Nephron (organoid): ENCODE measurements at regions not wholly inside any gene's neighbourhood (a gene's known extent, or its start where the extent isn't known, plus 50 kb on each side); places are given as distances from the start of the nearest gene placed in this dataset.
A peak's percentile ranks its signal among the peaks of the same experiment; 100 is the strongest.
"Not testable (repeated sequence)": the region's sequence is repeated elsewhere in the genome, so short reads cannot be mapped to it uniquely, and the experiment has no call there.

ENCODE experiments used
- H3K27ac Mint-ChIP-seq, 3 experiments: 2 replicates each; pipeline ENCODE4 v1.8.0; 2020; ENCODE audit warnings: mixed read lengths in 3 of 3, mild to moderate bottlenecking in 2 of 3, moderate library complexity in 1 of 3
- H3K27me3 Mint-ChIP-seq: 2 replicates; pipeline ENCODE4 v1.8.0; 2021; ENCODE audit warnings: low read depth, mild to moderate bottlenecking, moderate library complexity, mixed read lengths
- H3K36me3 Mint-ChIP-seq: 2 replicates; pipeline ENCODE4 v1.8.0; 2020; ENCODE audit warnings: low read depth, mixed read lengths
- H3K4me1 Mint-ChIP-seq: 2 replicates; pipeline ENCODE4 v1.8.0; 2020; ENCODE audit warnings: mixed read lengths
- H3K4me3 Mint-ChIP-seq, 3 experiments: 2 replicates each; pipeline ENCODE4 v1.8.0; 2020; ENCODE audit warnings: mild to moderate bottlenecking in 3 of 3, mixed read lengths in 3 of 3, moderate library complexity in 2 of 3
- H3K9me3 Mint-ChIP-seq: 2 replicates; pipeline ENCODE4 v1.8.0; 2020; ENCODE audit warnings: mixed read lengths
- TF ChIP-seq, protein P1 (sequence below), 3 experiments: fragments of 200-600 bp; sonication (generic); IDR thresholded peaks; one replicate each; pipeline ENCODE4 v1.5.0; 2021; ENCODE audit warnings: antibody characterized with exemption in 3 of 3; ENCODE audit not compliant: unreplicated experiment in 3 of 3

DNA sequence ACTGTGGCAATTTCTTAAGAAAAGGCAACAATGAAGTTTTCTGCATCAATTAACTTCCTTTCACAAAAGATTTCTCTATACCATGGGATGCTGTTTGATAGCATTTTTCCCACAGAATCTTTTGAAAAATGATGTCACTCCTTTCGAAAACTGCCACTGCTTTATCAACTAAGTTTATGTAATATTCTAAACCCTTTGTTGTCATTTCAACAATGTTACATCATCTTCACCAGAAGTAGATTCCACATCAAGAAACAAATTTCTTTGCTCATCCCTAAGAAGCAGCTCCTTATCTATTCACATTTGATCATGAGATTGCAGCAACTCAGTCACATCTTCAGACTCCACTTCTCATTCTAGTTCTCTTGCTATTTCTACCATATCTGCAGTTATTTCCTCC, 116.1 kb upstream of the KCND3 start:
- Mint-ChIP-seq H3K27me3 (no peaks in the 10 kb centered on the region), H3K9me3 (peaks cover 3% of the 10 kb centered on the region), H3K4me3 (no peak overlapping the region), H3K36me3 (no peaks in the 10 kb centered on the region), H3K27ac (no peak overlapping the region), H3K4me1 (peaks cover 7% of the 10 kb centered on the region)
- TF ChIP-seq, protein P1, sequence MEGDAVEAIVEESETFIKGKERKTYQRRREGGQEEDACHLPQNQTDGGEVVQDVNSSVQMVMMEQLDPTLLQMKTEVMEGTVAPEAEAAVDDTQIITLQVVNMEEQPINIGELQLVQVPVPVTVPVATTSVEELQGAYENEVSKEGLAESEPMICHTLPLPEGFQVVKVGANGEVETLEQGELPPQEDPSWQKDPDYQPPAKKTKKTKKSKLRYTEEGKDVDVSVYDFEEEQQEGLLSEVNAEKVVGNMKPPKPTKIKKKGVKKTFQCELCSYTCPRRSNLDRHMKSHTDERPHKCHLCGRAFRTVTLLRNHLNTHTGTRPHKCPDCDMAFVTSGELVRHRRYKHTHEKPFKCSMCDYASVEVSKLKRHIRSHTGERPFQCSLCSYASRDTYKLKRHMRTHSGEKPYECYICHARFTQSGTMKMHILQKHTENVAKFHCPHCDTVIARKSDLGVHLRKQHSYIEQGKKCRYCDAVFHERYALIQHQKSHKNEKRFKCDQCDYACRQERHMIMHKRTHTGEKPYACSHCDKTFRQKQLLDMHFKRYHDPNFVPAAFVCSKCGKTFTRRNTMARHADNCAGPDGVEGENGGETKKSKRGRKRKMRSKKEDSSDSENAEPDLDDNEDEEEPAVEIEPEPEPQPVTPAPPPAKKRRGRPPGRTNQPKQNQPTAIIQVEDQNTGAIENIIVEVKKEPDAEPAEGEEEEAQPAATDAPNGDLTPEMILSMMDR (IDR thresholded peaks at IDR 0.05; ENCODE audit: unreplicated experiment in 3 of 3): no peak

DNA sequence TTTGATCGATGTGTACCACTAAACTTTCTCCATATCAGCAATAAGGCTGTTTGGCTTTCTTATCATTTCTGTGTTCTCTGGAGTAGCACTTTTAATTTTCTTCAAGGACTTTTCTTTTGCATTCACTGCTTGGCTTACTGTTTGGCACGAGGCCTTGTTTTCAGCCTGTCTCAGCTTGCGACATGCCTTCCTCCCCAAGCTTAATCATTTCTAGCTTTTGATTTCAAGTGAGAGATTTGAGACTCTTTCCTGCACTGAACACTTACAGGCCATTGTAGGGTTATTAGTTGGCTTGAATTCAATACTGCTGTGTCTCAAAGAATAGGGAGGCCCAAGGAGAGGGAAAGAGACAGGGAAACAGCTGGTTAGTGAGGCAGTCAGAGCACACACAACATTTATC, 120.6 kb upstream of the KCND3 start:
- Mint-ChIP-seq H3K4me3 (no peak overlapping the region), H3K36me3 (no peaks in the 10 kb centered on the region), H3K9me3 (peaks cover 3% of the 10 kb centered on the region), H3K27ac (peak overlapping the region in 2 of 3 experiments; percentile 46 to 59), H3K27me3 (no peaks in the 10 kb centered on the region), H3K4me1 (peaks cover 7% of the 10 kb centered on the region)
- TF ChIP-seq, protein P1 (IDR thresholded peaks at IDR 0.05; ENCODE audit: unreplicated experiment in 3 of 3): no peak

DNA sequence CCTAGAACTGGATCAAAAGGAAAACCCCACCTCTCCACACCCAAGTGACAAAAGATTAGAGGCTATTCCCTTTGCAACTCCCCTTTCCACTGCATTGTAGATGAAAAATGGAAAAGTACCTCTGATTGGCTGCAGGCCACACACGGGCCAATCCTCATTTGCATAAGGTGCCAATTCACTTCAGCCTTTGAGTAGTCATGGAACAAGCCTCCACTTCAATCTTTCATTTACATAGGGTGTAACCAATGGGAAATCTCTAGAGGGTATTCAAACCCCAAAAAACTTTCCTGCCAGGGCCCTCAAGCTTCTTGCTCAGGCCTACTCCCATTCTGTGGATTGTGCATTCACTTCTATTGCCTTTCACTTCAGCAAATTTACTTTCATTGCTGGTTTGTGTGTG, 122.3 kb upstream of the KCND3 start:
- Mint-ChIP-seq H3K36me3 (no peaks in the 10 kb centered on the region), H3K4me1 (peaks cover 7% of the 10 kb centered on the region), H3K27me3 (no peaks in the 10 kb centered on the region), H3K4me3 (no peak overlapping the region), H3K27ac (no peak overlapping the region), H3K9me3 (peaks cover 3% of the 10 kb centered on the region)
- TF ChIP-seq, protein P1 (IDR thresholded peaks at IDR 0.05; ENCODE audit: unreplicated experiment in 3 of 3): no peak

DNA sequence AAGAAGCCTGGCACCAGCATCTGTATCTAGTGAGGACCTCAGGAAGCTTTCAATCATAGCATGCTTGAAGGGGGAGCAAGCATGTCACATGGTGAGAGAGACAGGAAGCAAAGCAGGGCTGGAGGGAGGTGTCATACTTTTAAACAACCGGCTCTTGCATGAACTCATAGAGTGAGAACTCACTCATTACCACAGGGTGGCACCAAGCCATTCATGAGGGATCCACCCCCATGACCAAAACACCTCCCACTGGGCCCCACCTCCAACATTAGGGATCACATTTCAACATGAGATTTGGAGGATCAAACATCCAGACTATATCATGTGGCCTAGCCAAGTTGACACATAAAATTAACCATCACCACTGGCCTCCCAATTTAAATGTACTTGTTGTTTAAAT, 125.1 kb upstream of the KCND3 start:
- Mint-ChIP-seq H3K27ac (no peak overlapping the region), H3K9me3 (no peaks in the 10 kb centered on the region), H3K27me3 (no peaks in the 10 kb centered on the region), H3K4me1 (peaks cover 7% of the 10 kb centered on the region), H3K4me3 (no peak overlapping the region), H3K36me3 (no peaks in the 10 kb centered on the region)
- TF ChIP-seq, protein P1 (IDR thresholded peaks at IDR 0.05; ENCODE audit: unreplicated experiment in 3 of 3): no peak

DNA sequence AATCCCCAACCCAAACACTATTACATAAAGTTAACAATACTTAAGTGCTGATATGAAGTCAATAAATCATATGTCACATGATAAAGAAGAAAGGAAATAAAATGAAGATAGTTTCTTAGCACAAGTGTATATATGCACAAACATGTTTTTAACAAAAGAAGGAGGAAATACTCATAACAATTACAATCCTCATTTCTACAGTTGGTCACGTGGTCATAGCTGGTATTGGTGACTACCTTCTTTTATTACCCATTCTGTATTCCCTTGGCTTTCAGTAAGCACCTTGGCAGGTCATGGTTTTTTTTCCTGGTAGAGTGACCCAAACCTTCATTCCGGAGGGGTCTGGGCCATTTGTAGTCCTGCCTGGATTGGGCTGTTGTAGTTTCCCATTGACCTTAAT, 137.1 kb upstream of the KCND3 start:
- Mint-ChIP-seq H3K27me3 (no peaks in the 10 kb centered on the region), H3K4me3 (no peak overlapping the region), H3K36me3 (no peaks in the 10 kb centered on the region), H3K27ac (no peak overlapping the region), H3K9me3 (no peaks in the 10 kb centered on the region), H3K4me1 (no peaks in the 10 kb centered on the region)
- TF ChIP-seq, protein P1 (IDR thresholded peaks at IDR 0.05; ENCODE audit: unreplicated experiment in 3 of 3): no peak

DNA sequence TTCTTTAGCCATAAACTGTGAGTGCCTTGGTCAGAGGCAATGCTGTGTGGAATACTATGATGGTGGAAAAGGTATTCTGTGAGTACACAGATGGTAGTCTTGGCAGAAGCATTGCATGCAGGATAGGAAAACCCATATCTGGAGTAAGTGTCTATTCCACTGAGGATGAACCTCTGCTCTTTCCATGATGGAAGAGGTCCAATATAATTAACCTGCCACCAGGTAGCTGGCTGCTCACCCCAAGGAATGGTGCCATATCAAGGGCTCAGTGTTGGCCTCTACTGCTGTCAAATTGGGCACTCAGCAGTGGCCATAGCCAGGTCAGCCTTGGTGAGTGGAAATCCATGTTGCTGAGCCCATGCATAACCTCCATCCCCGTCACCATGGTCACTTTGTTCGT, 138.1 kb upstream of the KCND3 start:
- H3K36me3 Mint-ChIP-seq, H3K4me1 Mint-ChIP-seq, H3K9me3 Mint-ChIP-seq, H3K27ac Mint-ChIP-seq, H3K27me3 Mint-ChIP-seq, H3K4me3 Mint-ChIP-seq: not testable (repeated sequence)
